Liver (tissue), 8 donors: ENCODE measurements at regions not wholly inside any gene's neighbourhood (a gene's known extent, or its start where the extent isn't known, plus 50 kb on each side); places are given as distances from the start of the nearest gene placed in this dataset.
A peak's percentile ranks its signal among the peaks of the same experiment; 100 is the strongest.

Source experiments
- DNase-seq: peaks from one replicate; pipeline ENCODE4 v3.0.0-alpha.2; 2017; ENCODE audit warnings: low spot score
- H3K27ac ChIP-seq, 2 donors: one replicate each; pipeline ENCODE4 v1.7.0; 2013; ENCODE audit warnings: inconsistent platforms in 2 of 2, low read length in 2 of 2, control low read depth in 1 of 2, low read depth in 1 of 2, mild to moderate bottlenecking in 1 of 2
- H3K27me3 ChIP-seq, 4 donors: one replicate each; pipeline versions ENCODE4 v1.6.1 to v1.7.0; 2013; ENCODE audit warnings: low read length in 3 of 4, inconsistent platforms in 1 of 4, mild to moderate bottlenecking in 1 of 4, moderate library complexity in 1 of 4; ENCODE audit not compliant: control insufficient read depth in 4 of 4, insufficient read depth in 4 of 4
- H3K36me3 ChIP-seq, 4 donors: one replicate each; pipeline versions ENCODE4 v1.6.1 to v1.7.0; 2013; ENCODE audit warnings: low read length in 3 of 4, mild to moderate bottlenecking in 3 of 4, low read depth in 1 of 4, moderate library complexity in 1 of 4; ENCODE audit not compliant: control insufficient read depth in 4 of 4, insufficient read depth in 3 of 4
- H3K4me1 ChIP-seq, 4 donors: one replicate each; pipeline versions ENCODE4 v1.6.1 to v1.7.0; 2013; ENCODE audit warnings: low read length in 3 of 4, mild to moderate bottlenecking in 3 of 4, moderate library complexity in 1 of 4; ENCODE audit not compliant: control insufficient read depth in 4 of 4, insufficient read depth in 4 of 4
- H3K4me3 ChIP-seq, 3 donors: one replicate each; pipeline versions ENCODE4 v1.6.1 to v1.7.0; 2013; ENCODE audit warnings: low read length in 3 of 3, control low read depth in 1 of 3, low read depth in 1 of 3, mild to moderate bottlenecking in 1 of 3
- H3K9ac ChIP-seq, 2 donors: one replicate each; pipeline ENCODE4 v1.7.0; 2013; ENCODE audit warnings: low read length in 2 of 2, mild to moderate bottlenecking in 2 of 2, moderate library complexity in 2 of 2, control low read depth in 1 of 2, low read depth in 1 of 2
- H3K9me3 ChIP-seq, 4 donors: one replicate each; pipeline versions ENCODE4 v1.6.1 to v1.7.0; 2013; ENCODE audit warnings: low read length in 3 of 4; ENCODE audit not compliant: control insufficient read depth in 4 of 4
- ATF3 ChIP-seq: IDR thresholded peaks from 2 replicates; pipeline ENCODE4 v1.6.1; 2016; ENCODE audit warnings: antibody characterized with exemption
- CTCF ChIP-seq: fragments of 150-350 bp; IDR thresholded peaks from 2 replicates; pipeline ENCODE4 v1.5.1; 2017; ENCODE audit warnings: improper control_type of control experiment, low read depth, low read length; ENCODE audit not compliant: missing input control
- EGR1 ChIP-seq, 2 donors: IDR thresholded peaks; 2 replicates each; pipeline ENCODE4 v1.6.1; 2016 to 2018; ENCODE audit warnings: antibody characterized with exemption in 2 of 2, low read depth in 2 of 2
- FOXA1 ChIP-seq: IDR thresholded peaks from 2 replicates; pipeline ENCODE4 v1.6.1; 2016; ENCODE audit warnings: antibody characterized with exemption
- FOXA2 ChIP-seq: IDR thresholded peaks from 2 replicates; pipeline ENCODE4 v1.6.1; 2016; ENCODE audit warnings: antibody characterized with exemption
- GABPA ChIP-seq, 2 donors: IDR thresholded peaks in 1 of 2; conservative IDR thresholded peaks in 1 of 2; 2 replicates each; pipeline ENCODE4 v1.6.1; 2016; ENCODE audit warnings: antibody characterized with exemption in 2 of 2, mild to moderate bottlenecking in 1 of 2, moderate library complexity in 1 of 2
- HNF4A ChIP-seq, 2 donors: conservative IDR thresholded peaks; 2 replicates each; pipeline ENCODE4 v1.6.1; 2016; ENCODE audit warnings: antibody characterized with exemption in 2 of 2, mild to moderate bottlenecking in 2 of 2
- HNF4G ChIP-seq: IDR thresholded peaks from 2 replicates; pipeline ENCODE4 v1.6.1; 2016; ENCODE audit warnings: antibody characterized with exemption
- JUND ChIP-seq, 2 donors: IDR thresholded peaks; 2 replicates each; pipeline ENCODE4 v1.6.1; 2016; ENCODE audit warnings: antibody characterized with exemption in 2 of 2
- MAX ChIP-seq: IDR thresholded peaks from 2 replicates; pipeline ENCODE4 v1.6.1; 2016; ENCODE audit warnings: antibody characterized with exemption
- NR2F2 ChIP-seq: IDR thresholded peaks from 2 replicates; pipeline ENCODE4 v1.6.1; 2016; ENCODE audit warnings: antibody characterized with exemption
- RAD21 ChIP-seq, 2 donors: IDR thresholded peaks; 2 replicates each; pipeline ENCODE4 v1.6.1; 2016; ENCODE audit warnings: antibody characterized with exemption in 2 of 2, mild to moderate bottlenecking in 2 of 2
- REST ChIP-seq: IDR thresholded peaks from 2 replicates; pipeline ENCODE4 v1.6.1; 2016; ENCODE audit warnings: antibody characterized with exemption, mild to moderate bottlenecking
- RXRA ChIP-seq, 2 donors: IDR thresholded peaks; 2 replicates each; pipeline ENCODE4 v1.6.1; 2017 to 2018; ENCODE audit warnings: antibody characterized with exemption in 2 of 2, mild to moderate bottlenecking in 1 of 2
- SP1 ChIP-seq: IDR thresholded peaks from 2 replicates; pipeline ENCODE4 v1.6.1; 2018; ENCODE audit warnings: antibody characterized with exemption, mild to moderate bottlenecking
- TAF1 ChIP-seq: conservative IDR thresholded peaks from 2 replicates; pipeline ENCODE4 v1.6.1; 2016; ENCODE audit warnings: antibody characterized with exemption, mild to moderate bottlenecking
- YY1 ChIP-seq: IDR thresholded peaks from 2 replicates; pipeline ENCODE4 v1.6.1; 2016; ENCODE audit warnings: antibody characterized with exemption, mild to moderate bottlenecking
- ZBTB33 ChIP-seq: IDR thresholded peaks from 2 replicates; pipeline ENCODE4 v1.6.1; 2016; ENCODE audit warnings: antibody characterized with exemption
- WGBS: extraction: QIAGEN DNeasy Blood & Tissue Kit; methylation state at CpG from one replicate; pipeline ENCODE4 v1.1.7; 2013; 5-methylcytosine and 5-hydroxymethylcytosine counted together
- donor health status: healthy.
- donor health status: healthy.
- donor health status: healthy.
- donor health status: healthy.
- donor health status: healthy.

- Histone ChIP-seq H3K27ac (peak overlapping the region; percentile 62 to 65), H3K4me3 (no peak overlapping the region), H3K27me3 (no peaks in the 10 kb centered on the region), H3K36me3 (no peaks in the 10 kb centered on the region), H3K9ac (no peak overlapping the region), H3K9me3 (no peaks in the 10 kb centered on the region), H3K4me1 (peaks cover 2 to 35% (median 14%) of the 10 kb centered on the region in 4 donors)
- no peak for TF ChIP-seq FOXA2
- TF ChIP-seq GABPA (IDR thresholded peaks at IDR 0.05 in 1 of 2, conservative IDR thresholded peaks at IDR 0.05 in 1 of 2): no peak
- no peak for TF ChIP-seq FOXA1
- no peak for TF ChIP-seq NR2F2
- no peak for TF ChIP-seq ZBTB33
- no peak for TF ChIP-seq RAD21 (IDR thresholded peaks at IDR 0.05)
- no peak for TF ChIP-seq HNF4G
- TF ChIP-seq YY1: no peak
- no peak for TF ChIP-seq MAX
- no peak for TF ChIP-seq EGR1 (IDR thresholded peaks at IDR 0.05; ENCODE audit: low read depth in 2 of 2)
- no peak for DNase-seq
- 90% methylated on average over 3 of the region's 3 CpGs for WGBS
Observed at GRCh38 chr11:100631316-100631715, 55.8 kb upstream of the ARHGAP42 start.

- Histone ChIP-seq H3K4me3 (no peak overlapping the region), H3K36me3 (no peaks in the 10 kb centered on the region), H3K27ac (peak overlapping the region; percentile 88), H3K9ac (peak overlapping the region in 1 of 2 donors; percentile 50), H3K4me1 (peaks cover 2 to 35% (median 14%) of the 10 kb centered on the region in 4 donors), H3K9me3 (no peaks in the 10 kb centered on the region), H3K27me3 (no peaks in the 10 kb centered on the region)
- 12% methylated on average over 5 of the region's 5 CpGs for WGBS
- TF ChIP-seq REST (no peak), NR2F2 (peak; percentile 62), HNF4G (peak; percentile 49), ZBTB33 (peak; percentile 17), FOXA2 (no peak), CTCF (no peak), RXRA (IDR thresholded peaks at IDR 0.05) (peak; percentile 73 to 79), FOXA1 (no peak), JUND (IDR thresholded peaks at IDR 0.05) (peak; percentile 59 to 80), ATF3 (peak; percentile 27), MAX (peak; percentile 77), SP1 (peak; percentile 95), YY1 (peak; percentile 77), TAF1 (peak; percentile 16), RAD21 (IDR thresholded peaks at IDR 0.05) (peak; percentile 38 to 46), EGR1 (IDR thresholded peaks at IDR 0.05; ENCODE audit: low read depth in 2 of 2) (peak in 1 of 2 donors; percentile 58), HNF4A (conservative IDR thresholded peaks at IDR 0.05) (peak; percentile 84 to 91), GABPA (IDR thresholded peaks at IDR 0.05 in 1 of 2, conservative IDR thresholded peaks at IDR 0.05 in 1 of 2) (peak in 1 of 2 donors; percentile 30)
- no peak for DNase-seq
Observed at GRCh38 chr11:100632941-100633452, 54.1 kb upstream of the ARHGAP42 start.
